GM18873 (cell line): ENCODE measurements at regions not wholly inside any gene's neighbourhood (a gene's known extent, or its start where the extent isn't known, plus 50 kb on each side); places are given as distances from the start of the nearest gene placed in this dataset.
"Not testable (repeated sequence)": the region's sequence is repeated elsewhere in the genome, so short reads cannot be mapped to it uniquely, and the experiment has no call there.

ENCODE experiments used
- ATAC-seq: cut with Tn5 transposase; IDR thresholded peaks from one replicate; pipeline ENCODE4 v1.9.1; 2021; ENCODE audit warnings: mild to moderate bottlenecking, moderate library complexity, moderate number of reproducible peaks; ENCODE audit not compliant: unreplicated experiment, low FRiP score

DNA sequence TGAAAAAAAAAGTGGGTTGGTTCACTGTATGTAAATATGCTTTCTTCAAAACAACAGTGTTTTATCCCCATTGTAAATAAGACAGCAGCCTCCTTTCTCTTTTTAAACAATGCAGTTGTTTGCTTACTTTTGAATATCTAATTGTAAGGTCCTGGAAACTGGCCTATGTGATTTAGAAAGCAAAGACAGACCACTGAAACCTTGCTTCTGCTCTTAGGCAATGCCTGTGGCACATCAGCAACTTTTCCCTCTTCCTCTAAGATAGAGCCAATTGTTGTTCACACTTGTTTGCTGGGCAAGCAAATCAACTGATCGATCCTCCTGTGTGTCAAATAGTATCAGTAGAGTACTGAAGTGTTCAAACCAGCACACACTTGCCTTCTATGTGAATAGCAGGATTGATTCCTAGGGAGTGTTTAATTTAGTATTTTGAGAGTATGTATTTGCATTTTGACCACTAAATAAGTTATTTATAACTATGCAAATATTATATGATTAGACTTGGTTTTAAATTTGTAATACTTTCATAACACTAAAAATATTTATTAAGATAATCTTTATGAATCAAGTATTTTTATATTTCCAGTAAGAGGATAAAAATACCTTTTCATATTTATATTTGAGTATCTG lies 55.4 kb upstream of the GRPR start:
- ATAC-seq, result peak; percentile 77

GRCh38 chrX:16063921-16064320 lies 59.4 kb upstream of the GRPR start:
- no peak for ATAC-seq

- no peak for ATAC-seq
Measured at GRCh38 chrX:16063141-16063540, 60.2 kb upstream of the GRPR start.

GRCh38 chrX:16061296-16061695 lies 62.1 kb upstream of the GRPR start:
- no peak for ATAC-seq

DNA sequence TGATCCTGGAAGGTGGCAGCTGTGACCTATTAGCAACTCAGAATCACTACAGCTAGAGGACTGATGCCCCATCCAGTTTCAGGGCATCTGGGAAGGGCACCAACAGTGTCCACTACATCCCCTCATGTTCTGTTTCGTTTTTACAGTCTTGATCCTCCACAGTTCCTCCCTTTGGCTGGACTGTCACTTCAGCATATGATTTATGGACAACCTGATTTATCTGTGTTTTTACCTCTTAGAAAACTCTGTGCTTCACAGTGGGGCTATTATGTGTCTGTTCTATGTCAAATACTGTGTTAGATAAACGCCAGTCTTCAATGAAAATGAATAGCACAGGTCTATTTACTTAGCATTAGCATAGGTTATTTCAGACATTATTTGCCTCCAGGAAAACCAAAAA lies 63.1 kb upstream of the GRPR start:
- no peak for ATAC-seq

- ATAC-seq, result not testable (repeated sequence)
Measured at GRCh38 chrX:16049126-16049525, 74.2 kb upstream of the GRPR start.

- no peak for ATAC-seq
Measured at GRCh38 chrX:16042980-16043379, 80.4 kb upstream of the GRPR start.

GRCh38 chrX:16039834-16040233 lies 83.5 kb upstream of the GRPR start:
- ATAC-seq, result no peak

- ATAC-seq, result no peak
Measured at GRCh38 chrX:16039363-16039762, 84.0 kb upstream of the GRPR start.

GRCh38 chrX:16033331-16033730 lies 90.0 kb upstream of the GRPR start:
- no peak for ATAC-seq

- ATAC-seq, result no peak
Measured at GRCh38 chrX:16028576-16028975, 94.8 kb upstream of the GRPR start.

GRCh38 chrX:16023790-16024734 lies 99.3 kb upstream of the GRPR start:
- ATAC-seq, result peak; percentile 95

DNA sequence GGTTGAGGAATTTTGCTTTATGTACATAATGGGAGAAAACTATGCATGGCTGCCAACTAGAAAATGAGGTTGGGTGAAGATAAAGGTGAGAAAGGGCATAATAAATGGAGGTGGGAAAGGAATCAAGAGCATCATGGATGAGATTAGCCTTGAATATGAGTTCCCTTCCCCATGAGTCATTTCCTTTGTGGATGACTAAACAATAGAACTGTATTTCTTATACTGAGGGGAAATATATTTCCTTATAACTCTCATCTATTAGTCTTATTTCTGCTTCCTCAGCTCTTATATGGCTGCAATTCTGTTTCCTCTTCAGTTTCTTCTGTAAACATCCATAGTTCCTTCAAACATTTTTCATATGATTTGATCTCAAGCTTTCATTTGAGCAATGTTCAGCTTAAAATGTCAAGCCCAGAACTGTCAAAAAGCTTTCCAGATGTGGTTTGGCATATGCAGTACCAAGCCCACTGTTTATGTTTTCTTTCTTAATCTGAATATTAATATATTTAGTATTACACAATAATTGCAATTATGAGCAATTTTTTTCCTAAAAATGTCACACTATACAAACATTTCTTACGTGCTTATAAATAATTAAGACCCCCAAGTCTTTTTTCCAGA lies 100.7 kb upstream of the GRPR start:
- no peak for ATAC-seq

DNA sequence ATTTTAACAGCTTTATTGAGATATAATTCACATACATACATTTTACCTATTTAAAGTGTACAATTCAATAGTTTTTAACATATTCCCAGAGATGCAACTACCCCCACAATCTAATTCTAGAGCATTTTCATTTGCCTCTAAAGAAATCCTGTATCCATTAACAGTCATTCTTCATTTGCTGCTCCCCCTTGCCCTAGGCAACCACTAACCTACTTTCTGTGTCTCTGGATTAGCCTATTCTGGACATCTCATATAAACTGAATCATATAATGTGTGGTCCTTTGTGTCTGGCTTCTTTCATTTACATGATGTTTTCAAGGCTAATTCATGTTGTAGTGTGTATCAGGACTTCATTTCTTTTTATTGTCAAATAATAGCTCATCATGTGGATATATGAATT lies 105.1 kb upstream of the GRPR start:
- ATAC-seq, result no peak

- ATAC-seq, result no peak
Measured at GRCh38 chrX:16014171-16014570, 109.2 kb upstream of the GRPR start.

- no peak for ATAC-seq
Measured at GRCh38 chrX:16012250-16012649, 111.1 kb upstream of the GRPR start.

- ATAC-seq, result no peak
Measured at GRCh38 chrX:16005917-16006316, 117.4 kb upstream of the GRPR start.

DNA sequence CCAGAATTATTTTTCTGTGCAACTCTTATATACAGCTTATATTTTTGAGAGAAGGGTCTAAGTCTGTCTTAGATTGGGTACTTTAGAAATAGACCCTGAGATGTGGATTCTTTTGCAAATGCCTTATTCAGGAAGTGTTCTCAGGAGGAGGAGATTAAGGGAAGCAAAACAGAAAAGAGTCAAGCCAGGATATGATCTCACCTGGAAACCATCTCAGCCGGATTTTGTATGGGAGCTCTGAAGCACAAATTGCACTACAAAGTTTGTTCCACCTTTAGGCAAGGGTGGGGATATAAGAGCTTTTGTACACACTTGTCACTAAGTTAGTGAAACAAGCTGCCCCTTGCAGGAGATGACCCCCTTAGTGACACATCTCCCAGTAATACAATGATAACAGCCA lies 121.2 kb upstream of the GRPR start:
- no peak for ATAC-seq

- no peak for ATAC-seq
Measured at GRCh38 chrX:15998350-15998749, 125.0 kb upstream of the GRPR start.

DNA sequence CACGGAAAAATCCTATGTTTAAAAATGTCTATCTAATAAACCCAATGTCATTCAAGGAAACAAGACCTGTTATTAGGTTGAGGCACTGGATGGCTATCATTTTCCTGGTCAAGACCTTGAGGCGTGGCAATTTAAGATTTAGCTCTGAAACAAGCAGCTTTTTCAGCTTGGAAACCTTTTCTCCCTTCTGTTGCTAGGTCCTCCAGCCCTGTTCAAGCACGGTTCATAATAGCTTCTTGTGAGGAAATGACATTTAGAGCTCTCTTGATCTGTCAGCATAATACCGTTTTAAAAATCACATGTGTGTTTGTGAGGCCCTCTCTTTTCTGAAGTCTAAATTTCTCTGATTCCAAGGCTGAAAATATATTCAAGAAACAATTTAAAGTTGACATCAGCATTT lies 133.6 kb upstream of the GRPR start:
- no peak for ATAC-seq
